ENCODE measurements at regions not wholly inside any gene's neighbourhood (a gene's known extent, or its start where the extent isn't known, plus 50 kb on each side); places are given as distances from the start of the nearest gene placed in this dataset.

GRCh38 chr5:84650429-84650828 lies 265.7 kb upstream of the EDIL3 start:
- Histone ChIP-seq H3K27ac (no peak overlapping the region), H3K9me3 (no peaks in the 10 kb centered on the region), H3K4me3 (replicated peaks in 1 of 3) (no peak overlapping the region), H3K4me1 (no peaks in the 10 kb centered on the region), H3K36me3 (no peaks in the 10 kb centered on the region), H3K27me3 (no peaks in the 10 kb centered on the region)
- no peak for TF ChIP-seq POLR2A (IDR thresholded peaks at IDR 0.05)
- TF ChIP-seq CTCF (IDR thresholded peaks at IDR 0.05), result no peak
- no peak for DNase-seq
- 21 to 29% methylated on average over 1 of the region's 1 CpG for WGBS, 2 donors
- intact Hi-C loops (cut with DNase I), result no loop called here

- no peak for DNase-seq
- Histone ChIP-seq H3K27me3 (no peaks in the 10 kb centered on the region), H3K9me3 (no peaks in the 10 kb centered on the region), H3K27ac (no peak overlapping the region), H3K4me3 (replicated peaks in 1 of 3) (no peak overlapping the region), H3K4me1 (no peaks in the 10 kb centered on the region), H3K36me3 (no peaks in the 10 kb centered on the region)
- intact Hi-C loops (cut with DNase I), result no loop called here
- TF ChIP-seq POLR2A (IDR thresholded peaks at IDR 0.05) (no peak), CTCF (IDR thresholded peaks at IDR 0.05) (no peak)
- WGBS, 2 donors, result 74 to 78% methylated on average over 2 of the region's 2 CpGs
These were observed 262.9 kb upstream of the EDIL3 start for GRCh38 chr5:84647581-84647980.

GRCh38 chr5:84642795-84643194 lies 258.1 kb upstream of the EDIL3 start:
- DNase-seq, result no peak
- no peaks in the 10 kb centered on the region for H3K27me3 ChIP-seq
- TF ChIP-seq CTCF (IDR thresholded peaks at IDR 0.05), result no peak
- no peak for TF ChIP-seq POLR2A (IDR thresholded peaks at IDR 0.05)
- no peak overlapping the region for H3K4me3 ChIP-seq (replicated peaks in 1 of 3)
- no peaks in the 10 kb centered on the region for H3K4me1 ChIP-seq
- 61 to 62% methylated on average over 2 of the region's 2 CpGs for WGBS, 2 donors
- no peaks in the 10 kb centered on the region for H3K9me3 ChIP-seq
- no peak overlapping the region for H3K27ac ChIP-seq
- H3K36me3 ChIP-seq, result no peaks in the 10 kb centered on the region
- intact Hi-C loops (cut with DNase I), result no loop called here

GRCh38 chr5:84642324-84642723 lies 257.6 kb upstream of the EDIL3 start:
- H3K27ac ChIP-seq, result no peak overlapping the region
- intact Hi-C loops (cut with DNase I), result no loop called here
- 95% methylated on average over 8 of the region's 8 CpGs for WGBS, 2 donors
- H3K4me3 ChIP-seq (replicated peaks in 1 of 3), result no peak overlapping the region
- TF ChIP-seq POLR2A (IDR thresholded peaks at IDR 0.05), result no peak
- no peak for TF ChIP-seq CTCF (IDR thresholded peaks at IDR 0.05)
- H3K9me3 ChIP-seq, result no peaks in the 10 kb centered on the region
- no peaks in the 10 kb centered on the region for H3K4me1 ChIP-seq
- no peaks in the 10 kb centered on the region for H3K27me3 ChIP-seq
- H3K36me3 ChIP-seq, result no peaks in the 10 kb centered on the region
- no peak for DNase-seq

GRCh38 chr5:84637662-84638375 lies 253.1 kb upstream of the EDIL3 start:
- H3K4me3 ChIP-seq (replicated peaks in 1 of 3), result no peak overlapping the region
- H3K27me3 ChIP-seq, result no peaks in the 10 kb centered on the region
- no peak for TF ChIP-seq POLR2A (IDR thresholded peaks at IDR 0.05)
- TF ChIP-seq CTCF (IDR thresholded peaks at IDR 0.05), result no peak
- intact Hi-C loops (cut with DNase I), result no loop called here
- no peak overlapping the region for H3K27ac ChIP-seq
- no peak for DNase-seq
- H3K36me3 ChIP-seq, result no peaks in the 10 kb centered on the region
- no peaks in the 10 kb centered on the region for H3K4me1 ChIP-seq
- H3K9me3 ChIP-seq, result no peaks in the 10 kb centered on the region
- 94 to 95% methylated on average over 1 of the region's 1 CpG for WGBS, 2 donors
